Kidney capillary endothelial cell (primary cell): ENCODE measurements at regions not wholly inside any gene's neighbourhood (a gene's known extent, or its start where the extent isn't known, plus 50 kb on each side); places are given as distances from the start of the nearest gene placed in this dataset.

Experiments
- DNase-seq: peaks from one replicate; pipeline ENCODE4 v3.0.0-alpha.2; 2018; ENCODE audit warnings: low spot score

- no peak for DNase-seq
Measured at GRCh38 chr7:116145245-116145852, 65.0 kb upstream of the TES start.

GRCh38 chr7:116148108-116148507 is 62.2 kb upstream of the TES start:
- DNase-seq: no peak

GRCh38 chr7:116148626-116149025 is 61.7 kb upstream of the TES start:
- no peak for DNase-seq

GRCh38 chr7:116150588-116150987 is 59.8 kb upstream of the TES start:
- no peak for DNase-seq

- no peak for DNase-seq
Measured at GRCh38 chr7:116152276-116152675, 58.1 kb upstream of the TES start.

- no peak for DNase-seq
Measured at GRCh38 chr7:116153050-116153449, 57.3 kb upstream of the TES start.

- DNase-seq: no peak
Measured at GRCh38 chr7:116159711-116160110, 50.6 kb upstream of the TES start.
